ENCODE measurements at regions not wholly inside any gene's neighbourhood (a gene's known extent, or its start where the extent isn't known, plus 50 kb on each side); places are given as distances from the start of the nearest gene placed in this dataset.

DNA sequence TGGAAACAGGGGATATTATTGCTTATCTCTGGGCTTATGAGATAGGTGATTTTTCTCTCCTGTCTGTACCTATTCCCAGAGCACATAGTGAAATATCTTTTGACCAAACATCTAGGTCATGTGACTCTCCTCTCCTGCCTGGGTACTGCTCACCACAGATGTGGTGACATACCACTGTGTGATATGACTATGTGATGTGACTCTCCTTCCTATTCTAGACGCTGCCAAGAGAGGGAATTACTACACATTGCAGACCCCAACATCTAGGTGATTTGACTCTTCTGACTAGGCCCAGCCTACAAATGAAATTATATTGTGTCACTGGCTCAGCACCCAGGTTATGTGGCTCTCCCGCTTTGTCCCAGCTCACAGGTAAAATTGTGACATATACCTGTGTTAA, 996.3 kb upstream of the TSPY4 start:
- TF ChIP-seq EZH2 (IDR thresholded peaks at IDR 0.05; ENCODE audit: borderline replicate concordance, insufficient read depth, low read depth, low read length, poor library complexity, severe bottlenecking), result no peak
- TF ChIP-seq, protein P1, sequence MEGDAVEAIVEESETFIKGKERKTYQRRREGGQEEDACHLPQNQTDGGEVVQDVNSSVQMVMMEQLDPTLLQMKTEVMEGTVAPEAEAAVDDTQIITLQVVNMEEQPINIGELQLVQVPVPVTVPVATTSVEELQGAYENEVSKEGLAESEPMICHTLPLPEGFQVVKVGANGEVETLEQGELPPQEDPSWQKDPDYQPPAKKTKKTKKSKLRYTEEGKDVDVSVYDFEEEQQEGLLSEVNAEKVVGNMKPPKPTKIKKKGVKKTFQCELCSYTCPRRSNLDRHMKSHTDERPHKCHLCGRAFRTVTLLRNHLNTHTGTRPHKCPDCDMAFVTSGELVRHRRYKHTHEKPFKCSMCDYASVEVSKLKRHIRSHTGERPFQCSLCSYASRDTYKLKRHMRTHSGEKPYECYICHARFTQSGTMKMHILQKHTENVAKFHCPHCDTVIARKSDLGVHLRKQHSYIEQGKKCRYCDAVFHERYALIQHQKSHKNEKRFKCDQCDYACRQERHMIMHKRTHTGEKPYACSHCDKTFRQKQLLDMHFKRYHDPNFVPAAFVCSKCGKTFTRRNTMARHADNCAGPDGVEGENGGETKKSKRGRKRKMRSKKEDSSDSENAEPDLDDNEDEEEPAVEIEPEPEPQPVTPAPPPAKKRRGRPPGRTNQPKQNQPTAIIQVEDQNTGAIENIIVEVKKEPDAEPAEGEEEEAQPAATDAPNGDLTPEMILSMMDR (IDR thresholded peaks at IDR 0.05), result no peak
- ChIA-PET CTCF (no interaction called here), POLR2A (no interaction called here)
- no CpG with 5 or more reads among the region's 2 CpGs for WGBS (ENCODE audit: insufficient coverage)
- H3K4me3 Mint-ChIP-seq, result no peak overlapping the region
- H3K27ac Mint-ChIP-seq, result no peak overlapping the region
- H3K27me3 ChIP-seq (replicated peaks in 1 of 4; ENCODE audit: control extremely low read depth in 1 of 4, control insufficient read depth in 3 of 4, insufficient read depth in 4 of 4, low read length in 3 of 4), result no peaks in the 10 kb centered on the region
- no peaks in the 10 kb centered on the region for H3K9me3 ChIP-seq (ENCODE audit: control extremely low read depth in 1 of 3, control insufficient read depth in 2 of 3, insufficient read depth in 1 of 3, low read length in 2 of 3)
- H3K27me3 Mint-ChIP-seq, result no peaks in the 10 kb centered on the region
- H3K4me3 ChIP-seq (ENCODE audit: control extremely low read depth in 1 of 5, extremely low read depth in 1 of 5, insufficient read depth in 1 of 5, low read depth in 2 of 5, low read length in 4 of 5), result no peak overlapping the region
- H3K4me1 Mint-ChIP-seq, result no peaks in the 10 kb centered on the region
- DNase-seq, result no peak
- H4K20me1 ChIP-seq (ENCODE audit: control insufficient read depth, insufficient read depth, low read length, poor library complexity, severe bottlenecking), result no peaks in the 10 kb centered on the region
- H3K9ac ChIP-seq (ENCODE audit: low read length), result no peak overlapping the region
- no peak overlapping the region for H3K4me2 ChIP-seq (replicated peaks; ENCODE audit: low read depth, low read length, poor library complexity, severe bottlenecking)
- no peak overlapping the region for H3K27ac ChIP-seq (ENCODE audit: low read length in 2 of 2)
- no peak for ATAC-seq (ENCODE audit: low read depth)
- no peaks in the 10 kb centered on the region for H3K9me3 Mint-ChIP-seq (ENCODE audit: insufficient read depth)
- H2AFZ ChIP-seq (ENCODE audit: insufficient read depth, low read depth, low read length, poor library complexity, severe bottlenecking), result no peak overlapping the region
- no peaks in the 10 kb centered on the region for H3K4me1 ChIP-seq (ENCODE audit: control insufficient read depth in 2 of 2, insufficient read depth in 2 of 2, low read length in 2 of 2)
- intact Hi-C loops (cut with micrococcal nuclease), result no loop called here
- no peaks in the 10 kb centered on the region for H3K79me2 ChIP-seq (ENCODE audit: control insufficient read depth, insufficient read depth, low read length)
- no peaks in the 10 kb centered on the region for H3K36me3 ChIP-seq (replicated peaks in 1 of 2; ENCODE audit: control extremely low read depth in 1 of 2, control insufficient read depth in 1 of 2, extremely low read depth in 1 of 2, insufficient read depth in 2 of 2, low read length in 1 of 2)

DNA sequence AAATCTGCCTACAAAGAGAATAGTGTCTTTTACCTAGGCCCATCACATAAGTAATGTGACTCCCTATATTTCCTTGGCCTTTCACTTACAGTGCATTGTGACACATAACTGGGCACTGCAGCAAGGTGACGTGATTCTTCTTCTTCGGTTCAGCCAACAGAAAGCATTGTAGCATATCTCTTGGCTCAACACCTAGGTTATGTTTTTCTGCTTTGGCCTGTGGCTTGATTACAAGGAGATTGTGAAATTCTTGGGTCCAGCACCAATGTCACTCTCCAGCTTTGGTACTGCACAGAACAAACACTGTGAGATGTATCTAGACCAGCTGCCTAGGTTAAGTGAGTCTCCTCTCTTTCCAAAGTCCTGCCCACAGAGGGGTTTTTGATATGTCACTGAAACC, 995.1 kb upstream of the TSPY4 start:
- Histone ChIP-seq H3K27me3 (replicated peaks in 1 of 4; ENCODE audit: control extremely low read depth in 1 of 4, control insufficient read depth in 3 of 4, insufficient read depth in 4 of 4, low read length in 3 of 4) (no peaks in the 10 kb centered on the region), H4K20me1 (ENCODE audit: control insufficient read depth, insufficient read depth, low read length, poor library complexity, severe bottlenecking) (no peaks in the 10 kb centered on the region), H3K9ac (ENCODE audit: low read length) (no peak overlapping the region), H3K79me2 (ENCODE audit: control insufficient read depth, insufficient read depth, low read length) (no peaks in the 10 kb centered on the region), H3K4me1 (ENCODE audit: control insufficient read depth in 2 of 2, insufficient read depth in 2 of 2, low read length in 2 of 2) (no peaks in the 10 kb centered on the region), H3K4me2 (replicated peaks; ENCODE audit: low read depth, low read length, poor library complexity, severe bottlenecking) (no peak overlapping the region), H2AFZ (ENCODE audit: insufficient read depth, low read depth, low read length, poor library complexity, severe bottlenecking) (no peak overlapping the region), H3K27ac (ENCODE audit: low read length in 2 of 2) (no peak overlapping the region), H3K9me3 (ENCODE audit: control extremely low read depth in 1 of 3, control insufficient read depth in 2 of 3, insufficient read depth in 1 of 3, low read length in 2 of 3) (no peaks in the 10 kb centered on the region), H3K36me3 (replicated peaks in 1 of 2; ENCODE audit: control extremely low read depth in 1 of 2, control insufficient read depth in 1 of 2, extremely low read depth in 1 of 2, insufficient read depth in 2 of 2, low read length in 1 of 2) (no peaks in the 10 kb centered on the region), H3K4me3 (ENCODE audit: control extremely low read depth in 1 of 5, extremely low read depth in 1 of 5, insufficient read depth in 1 of 5, low read depth in 2 of 5, low read length in 4 of 5) (no peak overlapping the region)
- Mint-ChIP-seq H3K4me1 (no peaks in the 10 kb centered on the region), H3K27me3 (no peaks in the 10 kb centered on the region), H3K4me3 (no peak overlapping the region), H3K27ac (no peak overlapping the region), H3K9me3 (ENCODE audit: insufficient read depth) (no peaks in the 10 kb centered on the region)
- no peak for ATAC-seq (ENCODE audit: low read depth)
- intact Hi-C loops (cut with micrococcal nuclease), result no loop called here
- ChIA-PET POLR2A (no interaction called here), CTCF (no interaction called here)
- WGBS (ENCODE audit: insufficient coverage), result no CpG with 5 or more reads among the region's 2 CpGs
- no peak for TF ChIP-seq EZH2 (IDR thresholded peaks at IDR 0.05; ENCODE audit: borderline replicate concordance, insufficient read depth, low read depth, low read length, poor library complexity, severe bottlenecking)
- TF ChIP-seq, protein P1 (IDR thresholded peaks at IDR 0.05), result no peak
- DNase-seq, result no peak
